RWPE1 (cell line): ENCODE measurements at regions not wholly inside any gene's neighbourhood (a gene's known extent, or its start where the extent isn't known, plus 50 kb on each side); places are given as distances from the start of the nearest gene placed in this dataset.

Experiments
- CTCF ChIA-PET: fragments of 350-600 bp; sonication (Branson Sonifier 250); formaldehyde crosslinking; extraction: SDS; loops from one replicate; lab custom pipeline; 2021; lab: Yijun Ruan, JAX
- POLR2A ChIA-PET: fragments of 400-600 bp; formaldehyde crosslinking; extraction: SDS; loops from one replicate; lab custom pipeline; 2020; ENCODE audit warnings: antibody characterized with exemption; ENCODE audit not compliant: low non-redundant PET; lab: Yijun Ruan, JAX
- DNase-seq: peaks from one replicate; pipeline ENCODE4 v3.0.0; 2012; ENCODE audit warnings: low spot score
- H3K27ac ChIP-seq: fragments of 450-650 bp; 2 replicates; pipeline ENCODE4 v1.5.1; 2017
- TF ChIP-seq, protein P1 (sequence below): fragments of 450-650 bp; conservative IDR thresholded peaks from 2 replicates; pipeline ENCODE4 v1.5.1; 2017; ENCODE audit warnings: low read depth, mild to moderate bottlenecking

GRCh38 chr3:3333571-3333970 is 154.1 kb upstream of the CRBN start:
- H3K27ac ChIP-seq: no peak overlapping the region
- TF ChIP-seq, protein P1, sequence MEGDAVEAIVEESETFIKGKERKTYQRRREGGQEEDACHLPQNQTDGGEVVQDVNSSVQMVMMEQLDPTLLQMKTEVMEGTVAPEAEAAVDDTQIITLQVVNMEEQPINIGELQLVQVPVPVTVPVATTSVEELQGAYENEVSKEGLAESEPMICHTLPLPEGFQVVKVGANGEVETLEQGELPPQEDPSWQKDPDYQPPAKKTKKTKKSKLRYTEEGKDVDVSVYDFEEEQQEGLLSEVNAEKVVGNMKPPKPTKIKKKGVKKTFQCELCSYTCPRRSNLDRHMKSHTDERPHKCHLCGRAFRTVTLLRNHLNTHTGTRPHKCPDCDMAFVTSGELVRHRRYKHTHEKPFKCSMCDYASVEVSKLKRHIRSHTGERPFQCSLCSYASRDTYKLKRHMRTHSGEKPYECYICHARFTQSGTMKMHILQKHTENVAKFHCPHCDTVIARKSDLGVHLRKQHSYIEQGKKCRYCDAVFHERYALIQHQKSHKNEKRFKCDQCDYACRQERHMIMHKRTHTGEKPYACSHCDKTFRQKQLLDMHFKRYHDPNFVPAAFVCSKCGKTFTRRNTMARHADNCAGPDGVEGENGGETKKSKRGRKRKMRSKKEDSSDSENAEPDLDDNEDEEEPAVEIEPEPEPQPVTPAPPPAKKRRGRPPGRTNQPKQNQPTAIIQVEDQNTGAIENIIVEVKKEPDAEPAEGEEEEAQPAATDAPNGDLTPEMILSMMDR: no peak
- no peak for DNase-seq
- ChIA-PET POLR2A (no interaction called here), CTCF (no interaction called here)

DNA sequence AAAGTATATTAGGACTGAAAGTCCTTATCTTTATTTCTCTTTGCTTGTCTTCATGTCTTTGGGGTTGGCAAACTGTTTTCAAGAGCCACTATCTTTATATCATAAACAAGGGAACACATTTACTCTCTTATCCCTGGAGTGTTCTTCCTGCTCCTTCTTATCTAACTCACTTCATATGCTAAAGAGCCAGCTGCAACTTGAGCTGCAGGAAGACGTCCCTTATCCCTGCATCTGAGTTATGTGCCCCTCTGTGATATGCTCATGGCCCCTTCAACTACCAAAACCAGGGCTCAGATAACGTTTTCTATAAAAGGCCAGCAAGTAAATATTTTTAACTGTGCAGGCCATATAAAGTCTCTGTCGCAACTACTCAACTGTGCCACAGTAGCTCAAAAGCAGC is 137.0 kb upstream of the CRBN start:
- CTCF ChIA-PET: no interaction called here
- DNase-seq: no peak

DNA sequence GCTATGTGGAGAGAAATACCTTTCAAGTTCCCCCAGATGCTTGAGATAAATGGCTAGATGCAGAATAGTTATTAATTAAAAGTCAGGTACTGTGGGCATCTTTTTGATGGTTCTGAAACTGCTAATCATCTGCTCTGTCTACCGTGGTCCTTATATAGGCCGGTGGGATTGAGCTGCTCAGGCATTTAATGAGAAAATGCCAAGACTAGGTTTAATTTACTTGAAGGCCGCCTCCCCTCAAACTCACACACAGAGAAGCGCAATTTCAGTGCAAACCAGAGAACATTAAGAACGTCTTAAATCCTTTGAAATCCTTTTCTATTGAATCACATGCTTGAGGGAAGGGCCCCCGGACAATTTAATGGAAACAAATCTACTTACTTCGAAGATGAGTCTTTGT is 136.4 kb upstream of the CRBN start:
- TF ChIP-seq, protein P1: no peak
- no peak overlapping the region for H3K27ac ChIP-seq
- ChIA-PET POLR2A (no interaction called here), CTCF (no interaction called here)
- DNase-seq: no peak

More for the DNA sequence above, 137.0 kb upstream of the CRBN start:
- no peak overlapping the region for H3K27ac ChIP-seq
- POLR2A ChIA-PET: no interaction called here
- TF ChIP-seq, protein P1: no peak

DNA sequence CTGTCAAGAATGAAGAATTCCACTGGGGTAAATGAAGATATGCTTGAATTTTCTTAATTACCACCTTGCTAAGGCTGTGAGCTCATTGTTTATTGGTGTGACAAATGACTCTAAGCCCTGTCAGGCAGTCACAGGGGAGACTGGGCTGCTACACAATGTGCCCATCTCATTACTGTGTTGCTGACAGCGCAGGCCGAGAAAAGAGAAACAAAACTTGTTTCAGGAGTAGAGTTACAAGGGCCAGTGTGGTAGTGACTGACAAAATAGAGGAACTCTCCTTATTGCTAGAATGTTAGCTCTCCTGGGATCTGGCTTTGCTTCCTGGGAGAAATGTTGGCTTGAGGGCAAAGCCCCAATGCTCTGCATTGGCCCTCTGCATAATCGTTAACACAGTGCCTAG is 130.4 kb upstream of the CRBN start:
- DNase-seq: no peak
- TF ChIP-seq, protein P1: no peak
- POLR2A ChIA-PET: no interaction called here
- no peak overlapping the region for H3K27ac ChIP-seq
- CTCF ChIA-PET: no interaction called here

GRCh38 chr3:3308809-3309208 is 129.3 kb upstream of the CRBN start:
- POLR2A ChIA-PET: no interaction called here
- no peak for DNase-seq
- no peak overlapping the region for H3K27ac ChIP-seq
- CTCF ChIA-PET: no interaction called here
- TF ChIP-seq, protein P1: no peak

- no peak for DNase-seq
- ChIA-PET CTCF (no interaction called here), POLR2A (no interaction called here)
- H3K27ac ChIP-seq: no peak overlapping the region
- TF ChIP-seq, protein P1: no peak
Measured at GRCh38 chr3:3307491-3307890, 128.0 kb upstream of the CRBN start.

GRCh38 chr3:3305841-3306240 is 126.3 kb upstream of the CRBN start:
- DNase-seq: no peak
- CTCF ChIA-PET: no interaction called here

More at GRCh38 chr3:3305841-3306240, 126.3 kb upstream of the CRBN start:
- POLR2A ChIA-PET: no interaction called here
- TF ChIP-seq, protein P1: no peak
- H3K27ac ChIP-seq: no peak overlapping the region
